Pancreas (tissue), 10 donors: ENCODE measurements at regions not wholly inside any gene's neighbourhood (a gene's known extent, or its start where the extent isn't known, plus 50 kb on each side); places are given as distances from the start of the nearest gene placed in this dataset.
A peak's percentile ranks its signal among the peaks of the same experiment; 100 is the strongest.

Experiments
- ATAC-seq, 4 donors: fragments of 200-7000 bp; cut with Tn5 transposase; one replicate each; pipeline versions ENCODE4 v1.8.0 to v1.9.1; 2020; ENCODE audit warnings: mild to moderate bottlenecking in 4 of 4, moderate library complexity in 4 of 4
- DNase-seq, 6 donors: peaks; one replicate each; pipeline ENCODE4 v3.0.0-alpha.2; 2020
- FAIRE-seq: peaks from 2 replicates; lab custom pipeline; 2012; peaks lifted over from hg19 to GRCh38; lab: Jason Lieb, UNC
- H3K27ac ChIP-seq, 4 donors: fragments of 200-600 bp; sonication (generic); 1 replicate in 3 of 4; 2 replicates in 1 of 4; pipeline versions ENCODE4 v1.5.0 to v1.8.0; 2020
- H3K27me3 ChIP-seq, 4 donors: fragments of 200-600 bp; one replicate each; pipeline ENCODE4 v1.8.0; 2021
- H3K36me3 ChIP-seq, 3 donors: fragments of 200-600 bp; sonication (generic) in 1 of 3; one replicate each; pipeline versions ENCODE4 v1.5.0 to v1.8.0; 2020 to 2021
- H3K4me1 ChIP-seq, 3 donors: fragments of 200-600 bp; one replicate each; pipeline ENCODE4 v1.8.0; 2021
- H3K4me3 ChIP-seq, 4 donors: fragments of 200-600 bp; sonication (generic) in 2 of 4; one replicate each; pipeline versions ENCODE4 v1.5.0 to v1.8.0; 2020 to 2021
- H3K9me3 ChIP-seq, 4 donors: fragments of 200-600 bp; one replicate each; pipeline ENCODE4 v1.8.0; 2021
- CTCF ChIP-seq, 4 donors: fragments of 200-600 bp; sonication (generic) in 3 of 4; IDR thresholded peaks; one replicate each; pipeline versions ENCODE4 v1.5.0 to v1.8.0; 2021; ENCODE audit warnings: antibody characterized with exemption in 4 of 4
- whole genome bisulfite sequencing, 2 donors: extraction: QIAGEN DNeasy Blood & Tissue Kit; methylation state at CpG; one replicate each; pipeline ENCODE4 v1.1.7; 2013; 5-methylcytosine and 5-hydroxymethylcytosine counted together
- intact Hi-C, 3 donors: fragments of 100-400 bp; cut with DNase I; formaldehyde crosslinking; loops; one replicate each; pipeline versions ENCODE4 v1.11.1 to v1.14.2; 2022
- donor health status: healthy with polysubstance abuse.
- donor health status: DM: no; HTN: no; CAD: no; lungs with moderate emphysema.
- donor health status: DM: no; HTN: no; CAD: no.
- donor health status: control.
- donor health status: control.
- donor health status: Bipolar disorder and iron deficiency.
- donor health status: DM: yes; HTN: yes; CAD: no.
- donor health status: DM: no; HTN: no; CAD: no.
- donor health status: DM: no; HTN: no; CAD: no.
- donor health status: DM: yes; HTN: yes; CAD: no.

GRCh38 chr9:107620236-107620635 lies 130.7 kb upstream of the KLF4 start:
- Histone ChIP-seq H3K27ac (no peak overlapping the region), H3K36me3 (no peaks in the 10 kb centered on the region), H3K4me3 (no peak overlapping the region), H3K4me1 (no peaks in the 10 kb centered on the region), H3K9me3 (no peaks in the 10 kb centered on the region), H3K27me3 (no peaks in the 10 kb centered on the region)
- intact Hi-C loops, result no loop called here
- 91% methylated on average over 6 of the region's 6 CpGs for WGBS, 2 donors
- no peak for ATAC-seq
- no peak for DNase-seq
- no peak for FAIRE-seq
- no peak for TF ChIP-seq CTCF (IDR thresholded peaks at IDR 0.05)

DNA sequence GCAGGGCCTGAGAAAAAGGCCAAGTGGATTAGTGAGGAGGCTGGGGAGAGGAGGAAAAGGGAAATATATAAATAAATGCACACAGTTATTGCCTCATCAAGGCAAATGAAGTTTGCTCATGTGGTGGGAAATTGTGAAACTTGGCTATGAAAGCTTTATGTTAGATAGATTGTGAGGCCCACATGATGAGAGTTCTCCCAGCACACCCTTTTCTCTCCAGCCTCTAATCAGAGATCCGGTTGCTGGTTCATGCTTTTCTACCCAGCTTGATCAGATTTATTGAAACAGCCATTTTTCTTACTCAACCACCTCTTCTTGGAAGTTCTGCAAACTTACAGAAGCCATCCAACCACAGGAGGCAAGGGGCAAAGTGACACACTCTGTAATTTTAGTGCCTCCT lies 125.8 kb upstream of the KLF4 start:
- no peaks in the 10 kb centered on the region for H3K9me3 ChIP-seq
- no peak overlapping the region for H3K4me3 ChIP-seq
- intact Hi-C loops, result no loop called here
- no peaks in the 10 kb centered on the region for H3K4me1 ChIP-seq
- no peak overlapping the region for H3K27ac ChIP-seq
- ATAC-seq (peak in 2 of 4 donors; percentile 43 to 45), FAIRE-seq (no peak), DNase-seq (no peak)
- 86 to 95% methylated on average over 1 of the region's 1 CpG for WGBS, 2 donors
- TF ChIP-seq CTCF (IDR thresholded peaks at IDR 0.05), result no peak
- no peaks in the 10 kb centered on the region for H3K36me3 ChIP-seq
- no peaks in the 10 kb centered on the region for H3K27me3 ChIP-seq

DNA sequence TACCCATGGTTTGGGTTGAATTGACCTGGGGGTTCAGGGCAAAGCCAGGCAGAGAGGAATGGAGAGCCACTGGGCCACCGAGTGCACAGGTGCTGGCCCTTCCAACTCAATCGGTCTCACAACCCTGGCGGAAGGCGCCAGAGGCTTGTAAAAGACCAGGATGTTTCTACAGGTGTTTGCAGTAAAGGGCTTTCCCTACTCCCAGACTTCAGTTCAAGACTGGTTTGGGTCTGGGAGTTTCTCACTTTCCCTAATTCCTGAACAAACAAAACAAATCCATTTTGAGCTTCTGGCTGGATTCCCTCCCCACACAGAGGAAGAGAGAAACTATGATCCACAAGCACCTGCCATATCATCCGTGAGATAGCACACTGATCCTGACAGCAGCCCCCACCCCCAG lies 125.2 kb upstream of the KLF4 start:
- H3K27ac ChIP-seq, result no peak overlapping the region
- DNase-seq, result no peak

GRCh38 chr9:107613321-107613720 lies 123.8 kb upstream of the KLF4 start:
- H3K9me3 ChIP-seq, result no peaks in the 10 kb centered on the region
- 63 to 73% methylated on average over 1 of the region's 1 CpG for WGBS, 2 donors
- DNase-seq (no peak), FAIRE-seq (no peak), ATAC-seq (no peak)
- no peak overlapping the region for H3K4me3 ChIP-seq
- H3K4me1 ChIP-seq, result no peaks in the 10 kb centered on the region
- H3K27ac ChIP-seq, result no peak overlapping the region
- no peaks in the 10 kb centered on the region for H3K36me3 ChIP-seq
- no peaks in the 10 kb centered on the region for H3K27me3 ChIP-seq
- intact Hi-C loops, result no loop called here
- TF ChIP-seq CTCF (IDR thresholded peaks at IDR 0.05), result no peak

More for the DNA sequence above, 125.2 kb upstream of the KLF4 start:
- FAIRE-seq, result no peak
- Histone ChIP-seq H3K36me3 (no peaks in the 10 kb centered on the region), H3K4me1 (no peaks in the 10 kb centered on the region), H3K4me3 (no peak overlapping the region), H3K27me3 (no peaks in the 10 kb centered on the region), H3K9me3 (no peaks in the 10 kb centered on the region)
- WGBS, 2 donors, result 87% methylated on average over 5 of the region's 5 CpGs
- ATAC-seq, result no peak
- TF ChIP-seq CTCF (IDR thresholded peaks at IDR 0.05), result no peak
- intact Hi-C loops, result no loop called here

GRCh38 chr9:107612136-107612535 lies 122.6 kb upstream of the KLF4 start:
- Histone ChIP-seq H3K36me3 (no peaks in the 10 kb centered on the region), H3K4me3 (no peak overlapping the region), H3K9me3 (no peaks in the 10 kb centered on the region), H3K27me3 (no peaks in the 10 kb centered on the region), H3K4me1 (no peaks in the 10 kb centered on the region), H3K27ac (no peak overlapping the region)
- FAIRE-seq, result no peak
- DNase-seq, result peak in 1 of 6 donors; percentile 29
- TF ChIP-seq CTCF (IDR thresholded peaks at IDR 0.05), result no peak
- peak in 3 of 4 donors; percentile 51 to 86 (median 82) for ATAC-seq
- intact Hi-C loops, result no loop called here
- 88 to 93% methylated on average over 5 of the region's 5 CpGs for WGBS, 2 donors
